B cell (primary cell): ENCODE measurements at regions not wholly inside any gene's neighbourhood (a gene's known extent, or its start where the extent isn't known, plus 50 kb on each side); places are given as distances from the start of the nearest gene placed in this dataset.
"Not testable (repeated sequence)": the region's sequence is repeated elsewhere in the genome, so short reads cannot be mapped to it uniquely, and the experiment has no call there.

Experiments used
- ATAC-seq: fragments of 200-7000 bp; cut with Tn5 transposase; one replicate; pipeline ENCODE4 v1.10.0; 2021; ENCODE audit warnings: low read depth, mild to moderate bottlenecking, moderate number of reproducible peaks, moderate library complexity
- CTCF ChIA-PET: fragments of 350-600 bp; sonication (Branson Sonifier 250); formaldehyde crosslinking; loops from one replicate; lab custom pipeline; 2021; ENCODE audit warnings: antibody characterized with exemption, inconsistent platforms; lab: Charles Lee
- POLR2A ChIA-PET: fragments of 350-600 bp; sonication (Branson Sonifier 250); formaldehyde crosslinking; loops from one replicate; lab custom pipeline; 2021; ENCODE audit warnings: antibody characterized with exemption; lab: Charles Lee
- DNase-seq: peaks from one replicate; pipeline ENCODE4 v3.0.0; 2013
- H2AFZ ChIP-seq: 2 replicates; pipeline ENCODE4 v1.6.1; 2012; ENCODE audit warnings: mild to moderate bottlenecking, low read depth, low read length; ENCODE audit not compliant: insufficient read depth, poor library complexity, severe bottlenecking
- H3K27ac ChIP-seq, 2 donors: 1 replicate in 1 of 2; 2 replicates in 1 of 2; pipeline ENCODE4 v1.5.1; 2012 to 2013; ENCODE audit warnings: low read length in 2 of 2, mild to moderate bottlenecking in 2 of 2, moderate library complexity in 1 of 2
- H3K27me3 ChIP-seq, 4 experiments: fragments of 200-600 bp in 1 of 4; sonication (generic) in 1 of 4; replicated peaks in 1 of 4; 1 replicate in 2 of 4; 2 replicates in 2 of 4; pipeline versions ENCODE4 v1.6.1 to v1.7.0; 2013 to 2016; ENCODE audit warnings: low read length in 3 of 4, mild to moderate bottlenecking in 2 of 4, mixed read lengths in 1 of 4, moderate library complexity in 1 of 4; ENCODE audit not compliant: insufficient read depth in 4 of 4, control insufficient read depth in 3 of 4; ENCODE audit errors: control extremely low read depth in 1 of 4
- H3K36me3 ChIP-seq, 2 experiments: replicated peaks in 1 of 2; 1 replicate in 1 of 2; 2 replicates in 1 of 2; pipeline versions ENCODE4 v1.6.1 to v1.7.1; 2013; ENCODE audit warnings: low read length in 1 of 2; ENCODE audit not compliant: insufficient read depth in 2 of 2, control insufficient read depth in 1 of 2; ENCODE audit errors: control extremely low read depth in 1 of 2, extremely low read depth in 1 of 2
- H3K4me1 ChIP-seq, 2 donors: fragments of 200-600 bp in 1 of 2; sonication (generic) in 1 of 2; 1 replicate in 1 of 2; 2 replicates in 1 of 2; pipeline versions ENCODE4 v1.5.1 to v1.6.1; 2013 to 2017; ENCODE audit warnings: low read length in 2 of 2; ENCODE audit not compliant: control insufficient read depth in 2 of 2, insufficient read depth in 2 of 2
- H3K4me2 ChIP-seq: replicated peaks from 2 replicates; pipeline ENCODE3; 2012; ENCODE audit warnings: mild to moderate bottlenecking, low read depth, low read length; ENCODE audit not compliant: poor library complexity, severe bottlenecking
- H3K4me3 ChIP-seq, 5 experiments: fragments of 200-600 bp in 1 of 5; sonication (generic) in 1 of 5; 1 replicate in 3 of 5; 2 replicates in 2 of 5; pipeline versions ENCODE4 v1.5.1 to v1.7.0; 2011 to 2016; ENCODE audit warnings: low read length in 4 of 5, mild to moderate bottlenecking in 4 of 5, low read depth in 2 of 5, control low read depth in 1 of 5, moderate library complexity in 1 of 5; ENCODE audit not compliant: insufficient read depth in 1 of 5; ENCODE audit errors: control extremely low read depth in 1 of 5, extremely low read depth in 1 of 5
- H3K79me2 ChIP-seq: fragments of 200-600 bp; sonication (generic); one replicate; pipeline ENCODE4 v1.6.0; 2016; ENCODE audit warnings: low read length; ENCODE audit not compliant: control insufficient read depth, insufficient read depth
- H3K9ac ChIP-seq: fragments of 200-600 bp; sonication (generic); 2 replicates; pipeline ENCODE4 v1.6.1; 2017; ENCODE audit warnings: mild to moderate bottlenecking, low read length, moderate library complexity
- H3K9me3 ChIP-seq, 3 donors: one replicate each; pipeline versions ENCODE4 v1.6.1 to v1.7.1; 2013; ENCODE audit warnings: low read length in 2 of 3; ENCODE audit not compliant: control insufficient read depth in 2 of 3, insufficient read depth in 1 of 3; ENCODE audit errors: control extremely low read depth in 1 of 3
- H4K20me1 ChIP-seq: 2 replicates; pipeline ENCODE4 v1.6.0; 2012; ENCODE audit warnings: mild to moderate bottlenecking, low read length; ENCODE audit not compliant: insufficient read depth, control insufficient read depth, poor library complexity, severe bottlenecking
- H3K27ac Mint-ChIP-seq: one replicate; pipeline ENCODE4 v1.8.0; 2021; ENCODE audit warnings: mixed read lengths
- H3K27me3 Mint-ChIP-seq: one replicate; pipeline ENCODE4 v1.8.0; 2021; ENCODE audit warnings: mixed read lengths
- H3K4me1 Mint-ChIP-seq: one replicate; pipeline ENCODE4 v1.8.0; 2021; ENCODE audit warnings: mixed read lengths
- H3K4me3 Mint-ChIP-seq: one replicate; pipeline ENCODE4 v1.8.0; 2021; ENCODE audit warnings: mixed read lengths
- H3K9me3 Mint-ChIP-seq: one replicate; pipeline ENCODE4 v1.8.0; 2022; ENCODE audit warnings: mixed read lengths; ENCODE audit not compliant: insufficient read depth
- EZH2 ChIP-seq: IDR thresholded peaks from 2 replicates; pipeline ENCODE4 v1.6.1; 2012; ENCODE audit warnings: borderline replicate concordance, low read depth, mild to moderate bottlenecking, moderate library complexity, low read length; ENCODE audit not compliant: insufficient read depth, poor library complexity, severe bottlenecking
- WGBS: methylation state at CpG from one replicate; pipeline ENCODE4 v1.1.5; 2013; ENCODE audit warnings: missing lambda C conversion rate; ENCODE audit not compliant: insufficient coverage; 5-methylcytosine and 5-hydroxymethylcytosine counted together
- intact Hi-C: fragments of 100-400 bp; cut with micrococcal nuclease; formaldehyde crosslinking; loops from one replicate; pipeline ENCODE4 v1.10.0; 2022
- TF ChIP-seq, protein P1 (sequence below): fragments of 200-600 bp; IDR thresholded peaks from one replicate; pipeline ENCODE4 v1.8.0; 2022; ENCODE audit warnings: antibody characterized with exemption, mild to moderate bottlenecking

DNA sequence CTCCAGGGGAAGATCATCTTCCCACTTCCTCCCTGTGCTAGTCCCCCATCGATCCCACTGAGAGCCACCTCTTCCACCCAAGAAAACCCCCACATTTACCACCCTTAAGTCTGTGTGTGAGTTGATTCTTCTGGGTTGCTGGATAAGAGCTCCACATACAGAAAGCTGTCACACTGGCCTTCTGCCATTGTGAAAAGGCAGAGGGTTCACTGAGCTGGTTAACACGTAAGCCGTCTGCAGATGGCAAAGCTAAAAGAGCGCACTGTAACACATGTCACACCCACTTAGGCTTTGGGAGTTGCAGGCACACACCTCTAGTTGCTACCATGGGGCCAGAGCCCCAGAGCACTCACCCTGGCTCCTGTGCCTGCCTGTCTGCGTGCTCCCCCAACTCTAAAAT is 309.8 kb upstream of the LRRC3B start:
- Mint-ChIP-seq H3K27me3 (no peaks in the 10 kb centered on the region), H3K4me1 (no peaks in the 10 kb centered on the region), H3K27ac (no peak overlapping the region), H3K9me3 (peaks cover 2% of the 10 kb centered on the region), H3K4me3 (no peak overlapping the region)
- WGBS: 95% methylated on average over 4 of the region's 5 CpGs
- CTCF ChIA-PET: no interaction called here
- Histone ChIP-seq H3K27me3 (no peaks in the 10 kb centered on the region), H3K27ac (no peak overlapping the region), H3K9ac (no peak overlapping the region), H3K79me2 (no peaks in the 10 kb centered on the region), H3K4me3 (no peak overlapping the region), H2AFZ (no peak overlapping the region), H3K4me2 (no peak overlapping the region), H4K20me1 (no peaks in the 10 kb centered on the region), H3K36me3 (no peaks in the 10 kb centered on the region), H3K4me1 (no peaks in the 10 kb centered on the region), H3K9me3 (no peaks in the 10 kb centered on the region)
- POLR2A ChIA-PET: no interaction called here
- no peak for ATAC-seq
- intact Hi-C loops: no loop called here
- no peak for DNase-seq
- TF ChIP-seq EZH2: no peak
- TF ChIP-seq, protein P1, sequence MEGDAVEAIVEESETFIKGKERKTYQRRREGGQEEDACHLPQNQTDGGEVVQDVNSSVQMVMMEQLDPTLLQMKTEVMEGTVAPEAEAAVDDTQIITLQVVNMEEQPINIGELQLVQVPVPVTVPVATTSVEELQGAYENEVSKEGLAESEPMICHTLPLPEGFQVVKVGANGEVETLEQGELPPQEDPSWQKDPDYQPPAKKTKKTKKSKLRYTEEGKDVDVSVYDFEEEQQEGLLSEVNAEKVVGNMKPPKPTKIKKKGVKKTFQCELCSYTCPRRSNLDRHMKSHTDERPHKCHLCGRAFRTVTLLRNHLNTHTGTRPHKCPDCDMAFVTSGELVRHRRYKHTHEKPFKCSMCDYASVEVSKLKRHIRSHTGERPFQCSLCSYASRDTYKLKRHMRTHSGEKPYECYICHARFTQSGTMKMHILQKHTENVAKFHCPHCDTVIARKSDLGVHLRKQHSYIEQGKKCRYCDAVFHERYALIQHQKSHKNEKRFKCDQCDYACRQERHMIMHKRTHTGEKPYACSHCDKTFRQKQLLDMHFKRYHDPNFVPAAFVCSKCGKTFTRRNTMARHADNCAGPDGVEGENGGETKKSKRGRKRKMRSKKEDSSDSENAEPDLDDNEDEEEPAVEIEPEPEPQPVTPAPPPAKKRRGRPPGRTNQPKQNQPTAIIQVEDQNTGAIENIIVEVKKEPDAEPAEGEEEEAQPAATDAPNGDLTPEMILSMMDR: no peak

DNA sequence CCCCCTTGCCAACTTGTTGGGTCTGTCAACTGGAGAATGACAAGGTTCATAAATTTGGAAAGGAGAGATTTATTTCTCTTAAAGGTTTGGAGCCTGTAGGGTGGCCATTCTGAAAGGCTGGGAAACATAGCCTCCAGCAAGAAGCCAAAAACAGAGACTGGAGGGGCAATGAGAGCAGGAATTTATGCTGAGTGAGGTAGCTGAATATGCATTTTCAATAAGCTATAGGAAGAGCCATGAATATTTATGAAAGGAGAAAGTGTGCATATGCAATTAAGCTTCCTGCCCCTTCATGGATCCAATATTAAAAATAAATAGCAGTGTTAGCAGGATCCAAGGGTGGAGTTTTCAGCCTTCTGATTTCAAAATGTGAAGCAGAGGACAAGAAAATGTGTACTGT is 306.1 kb upstream of the LRRC3B start:
- no peak overlapping the region for H2AFZ ChIP-seq
- H3K4me2 ChIP-seq: no peak overlapping the region
- H3K4me1 ChIP-seq: no peaks in the 10 kb centered on the region
- no peaks in the 10 kb centered on the region for H3K36me3 ChIP-seq
- H4K20me1 ChIP-seq: no peaks in the 10 kb centered on the region
- TF ChIP-seq, protein P1: no peak
- Mint-ChIP-seq H3K27me3 (no peaks in the 10 kb centered on the region), H3K4me3 (no peak overlapping the region), H3K4me1 (no peaks in the 10 kb centered on the region), H3K9me3 (peaks cover 4% of the 10 kb centered on the region), H3K27ac (no peak overlapping the region)
- CTCF ChIA-PET: no interaction called here
- no peak overlapping the region for H3K9ac ChIP-seq
- no peak overlapping the region for H3K27ac ChIP-seq
- intact Hi-C loops: no loop called here
- H3K4me3 ChIP-seq: no peak overlapping the region
- H3K9me3 ChIP-seq: no peaks in the 10 kb centered on the region
- POLR2A ChIA-PET: no interaction called here
- no peaks in the 10 kb centered on the region for H3K27me3 ChIP-seq
- DNase-seq (no peak), ATAC-seq (no peak)
- no peaks in the 10 kb centered on the region for H3K79me2 ChIP-seq

DNA sequence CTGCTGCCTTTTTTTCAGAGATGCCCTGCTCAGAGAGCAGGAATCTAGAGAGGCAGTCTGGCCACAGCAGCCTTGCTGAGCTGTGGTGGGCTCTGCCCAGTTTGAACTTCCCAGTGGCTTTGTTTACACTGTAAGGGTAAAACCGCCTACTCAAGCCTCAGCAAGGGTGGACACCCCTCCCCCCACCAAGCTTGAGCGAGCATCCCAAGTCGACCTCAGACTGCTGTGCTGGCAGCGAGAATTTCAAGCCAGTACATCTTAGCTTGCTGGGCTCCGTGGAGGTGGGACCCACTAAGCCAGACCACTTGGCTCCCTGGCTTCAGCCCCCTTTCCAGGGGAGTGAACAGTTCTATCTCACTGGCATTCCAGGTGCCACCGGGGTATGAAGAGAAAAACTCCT is 298.8 kb upstream of the LRRC3B start:
- ATAC-seq, H3K79me2 ChIP-seq, CTCF ChIA-PET, H3K4me3 ChIP-seq, H3K36me3 ChIP-seq, H3K27me3 Mint-ChIP-seq, H3K27ac ChIP-seq, H3K4me3 Mint-ChIP-seq, H3K4me1 ChIP-seq, H3K27me3 ChIP-seq, H3K9me3 ChIP-seq, H2AFZ ChIP-seq, H3K4me2 ChIP-seq, POLR2A ChIA-PET, H4K20me1 ChIP-seq, DNase-seq, H3K9me3 Mint-ChIP-seq, H3K4me1 Mint-ChIP-seq, intact Hi-C loops, H3K9ac ChIP-seq, H3K27ac Mint-ChIP-seq: not testable (repeated sequence)
- 82% methylated on average over 6 of the region's 6 CpGs for WGBS
